ENCODE measurements at regions not wholly inside any gene's neighbourhood (a gene's known extent, or its start where the extent isn't known, plus 50 kb on each side); places are given as distances from the start of the nearest gene placed in this dataset.

DNA sequence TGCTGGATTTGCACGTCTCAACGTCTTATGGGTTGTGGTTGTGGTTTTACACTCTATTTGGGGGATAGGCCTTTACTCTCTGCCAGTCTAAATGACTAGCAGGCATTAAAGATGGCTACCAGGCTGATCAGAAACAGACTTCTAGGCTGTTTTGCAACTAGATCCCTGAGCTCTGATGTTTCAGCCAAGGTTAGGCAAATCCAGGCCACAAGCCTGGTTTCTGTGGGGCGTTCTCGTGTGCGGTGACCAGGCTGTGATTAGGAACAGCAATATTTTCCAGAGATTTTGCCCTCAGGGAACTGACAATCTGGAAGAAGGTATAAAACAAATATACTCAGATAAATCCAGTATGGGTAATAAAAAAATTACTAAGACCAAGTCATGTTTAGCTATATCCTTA is 502.4 kb downstream of the INSC start:
- WGBS, result 90% methylated on average over 5 of the region's 5 CpGs
- no peaks in the 10 kb centered on the region for H3K9me3 ChIP-seq
- H3K27ac ChIP-seq, result no peak overlapping the region
- no peaks in the 10 kb centered on the region for H3K36me3 ChIP-seq
- intact Hi-C loops (cut with DNase I), result no loop called here
- no peak overlapping the region for H3K4me3 ChIP-seq
- no peaks in the 10 kb centered on the region for H3K27me3 ChIP-seq (replicated peaks; ENCODE audit: insufficient read depth)
- no peak for DNase-seq (ENCODE audit: low spot score)
- TF ChIP-seq, protein P1, sequence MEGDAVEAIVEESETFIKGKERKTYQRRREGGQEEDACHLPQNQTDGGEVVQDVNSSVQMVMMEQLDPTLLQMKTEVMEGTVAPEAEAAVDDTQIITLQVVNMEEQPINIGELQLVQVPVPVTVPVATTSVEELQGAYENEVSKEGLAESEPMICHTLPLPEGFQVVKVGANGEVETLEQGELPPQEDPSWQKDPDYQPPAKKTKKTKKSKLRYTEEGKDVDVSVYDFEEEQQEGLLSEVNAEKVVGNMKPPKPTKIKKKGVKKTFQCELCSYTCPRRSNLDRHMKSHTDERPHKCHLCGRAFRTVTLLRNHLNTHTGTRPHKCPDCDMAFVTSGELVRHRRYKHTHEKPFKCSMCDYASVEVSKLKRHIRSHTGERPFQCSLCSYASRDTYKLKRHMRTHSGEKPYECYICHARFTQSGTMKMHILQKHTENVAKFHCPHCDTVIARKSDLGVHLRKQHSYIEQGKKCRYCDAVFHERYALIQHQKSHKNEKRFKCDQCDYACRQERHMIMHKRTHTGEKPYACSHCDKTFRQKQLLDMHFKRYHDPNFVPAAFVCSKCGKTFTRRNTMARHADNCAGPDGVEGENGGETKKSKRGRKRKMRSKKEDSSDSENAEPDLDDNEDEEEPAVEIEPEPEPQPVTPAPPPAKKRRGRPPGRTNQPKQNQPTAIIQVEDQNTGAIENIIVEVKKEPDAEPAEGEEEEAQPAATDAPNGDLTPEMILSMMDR (IDR thresholded peaks at IDR 0.05), result no peak
- TF ChIP-seq POLR2A (IDR thresholded peaks at IDR 0.05), result no peak
- TF ChIP-seq POLR2AphosphoS5 (IDR thresholded peaks at IDR 0.05), result no peak
- no peaks in the 10 kb centered on the region for H3K4me1 ChIP-seq (replicated peaks)

- no peaks in the 10 kb centered on the region for H3K36me3 ChIP-seq
- H3K27ac ChIP-seq, result peak overlapping the region in 1 of 2 donors; percentile 33
- H3K27me3 ChIP-seq (replicated peaks; ENCODE audit: insufficient read depth), result no peaks in the 10 kb centered on the region
- intact Hi-C loops (cut with DNase I), result no loop called here
- WGBS, result 65% methylated on average over 2 of the region's 2 CpGs
- DNase-seq (ENCODE audit: low spot score), result peak; percentile 56
- no peaks in the 10 kb centered on the region for H3K9me3 ChIP-seq
- H3K4me1 ChIP-seq (replicated peaks), result no peaks in the 10 kb centered on the region
- H3K4me3 ChIP-seq, result no peak overlapping the region
- TF ChIP-seq, protein P1 (IDR thresholded peaks at IDR 0.05), result no peak
- TF ChIP-seq POLR2AphosphoS5 (IDR thresholded peaks at IDR 0.05), result peak; percentile 54
- no peak for TF ChIP-seq POLR2A (IDR thresholded peaks at IDR 0.05)
Observed at GRCh38 chr11:15618583-15619032, 503.9 kb downstream of the INSC start.

- Histone ChIP-seq H3K9me3 (no peaks in the 10 kb centered on the region), H3K36me3 (no peaks in the 10 kb centered on the region), H3K4me1 (replicated peaks) (no peaks in the 10 kb centered on the region), H3K4me3 (no peak overlapping the region), H3K27me3 (replicated peaks; ENCODE audit: insufficient read depth) (no peaks in the 10 kb centered on the region), H3K27ac (no peak overlapping the region)
- WGBS, result 84% methylated on average over 5 of the region's 5 CpGs
- intact Hi-C loops (cut with DNase I), result no loop called here
- TF ChIP-seq POLR2AphosphoS5 (IDR thresholded peaks at IDR 0.05), result no peak
- TF ChIP-seq, protein P1 (IDR thresholded peaks at IDR 0.05), result no peak
- TF ChIP-seq POLR2A (IDR thresholded peaks at IDR 0.05), result no peak
- DNase-seq (ENCODE audit: low spot score), result no peak
Observed at GRCh38 chr11:15621565-15621964, 506.8 kb downstream of the INSC start.

- no peaks in the 10 kb centered on the region for H3K9me3 ChIP-seq
- intact Hi-C loops (cut with DNase I), result no loop called here
- no peak overlapping the region for H3K27ac ChIP-seq
- H3K27me3 ChIP-seq (replicated peaks; ENCODE audit: insufficient read depth), result no peaks in the 10 kb centered on the region
- H3K4me3 ChIP-seq, result no peak overlapping the region
- 73% methylated on average over 8 of the region's 8 CpGs for WGBS
- TF ChIP-seq, protein P1 (IDR thresholded peaks at IDR 0.05), result no peak
- TF ChIP-seq POLR2AphosphoS5 (IDR thresholded peaks at IDR 0.05) (no peak), POLR2A (IDR thresholded peaks at IDR 0.05) (no peak)
- no peak for DNase-seq (ENCODE audit: low spot score)
- H3K36me3 ChIP-seq, result no peaks in the 10 kb centered on the region
- H3K4me1 ChIP-seq (replicated peaks), result no peaks in the 10 kb centered on the region
Observed at GRCh38 chr11:15622231-15622890, 507.6 kb downstream of the INSC start.

DNA sequence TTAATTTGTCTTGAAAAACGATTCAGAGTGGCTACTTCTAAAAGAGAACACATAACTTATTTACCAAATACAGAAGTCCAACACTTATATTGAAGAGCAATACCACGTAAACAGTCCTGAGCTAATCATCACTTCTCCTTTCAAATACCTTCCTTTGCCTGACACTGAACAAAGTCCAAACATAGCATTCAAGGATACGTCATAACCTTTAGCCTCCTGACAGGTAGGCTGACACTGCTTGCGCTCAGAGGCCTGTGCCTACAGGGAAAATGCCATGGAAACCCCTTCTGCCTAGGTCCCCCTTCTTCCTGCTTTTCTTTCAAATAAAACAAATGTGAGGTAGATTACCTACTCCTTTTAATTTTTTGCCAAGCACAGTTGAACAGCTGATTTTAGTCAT is 510.0 kb downstream of the INSC start:
- Histone ChIP-seq H3K9me3 (no peaks in the 10 kb centered on the region), H3K36me3 (no peaks in the 10 kb centered on the region), H3K27ac (no peak overlapping the region), H3K4me1 (replicated peaks) (no peaks in the 10 kb centered on the region), H3K27me3 (replicated peaks; ENCODE audit: insufficient read depth) (no peaks in the 10 kb centered on the region), H3K4me3 (no peak overlapping the region)
- TF ChIP-seq POLR2AphosphoS5 (IDR thresholded peaks at IDR 0.05), result no peak
- TF ChIP-seq POLR2A (IDR thresholded peaks at IDR 0.05), result no peak
- TF ChIP-seq, protein P1 (IDR thresholded peaks at IDR 0.05), result no peak
- DNase-seq (ENCODE audit: low spot score), result no peak
- WGBS, result 89% methylated on average over 4 of the region's 4 CpGs
- intact Hi-C loops (cut with DNase I), result no loop called here
